HG02571 (cell line): ENCODE measurements at regions not wholly inside any gene's neighbourhood (a gene's known extent, or its start where the extent isn't known, plus 50 kb on each side); places are given as distances from the start of the nearest gene placed in this dataset.

Experiments
- ATAC-seq: cut with Tn5 transposase; IDR thresholded peaks from one replicate; pipeline ENCODE4 v1.9.1; 2021; ENCODE audit warnings: mild to moderate bottlenecking, moderate library complexity; ENCODE audit not compliant: unreplicated experiment

GRCh38 chr9:32837551-32838058 lies 54.3 kb downstream of the TMEM215 start:
- ATAC-seq: no peak

- no peak for ATAC-seq
These were observed 55.9 kb downstream of the TMEM215 start for GRCh38 chr9:32839013-32839885.

GRCh38 chr9:32841314-32841713 lies 58.0 kb downstream of the TMEM215 start:
- no peak for ATAC-seq

GRCh38 chr9:32843295-32843694 lies 60.0 kb downstream of the TMEM215 start:
- ATAC-seq: no peak

GRCh38 chr9:32844259-32844658 lies 60.9 kb downstream of the TMEM215 start:
- ATAC-seq: no peak

- ATAC-seq: no peak
These were observed 70.9 kb downstream of the TMEM215 start for GRCh38 chr9:32854271-32854670.

- no peak for ATAC-seq
These were observed 72.4 kb downstream of the TMEM215 start for GRCh38 chr9:32855752-32856151.

GRCh38 chr9:32863291-32863690 lies 80.0 kb downstream of the TMEM215 start:
- no peak for ATAC-seq

GRCh38 chr9:32864971-32865370 lies 81.6 kb downstream of the TMEM215 start:
- no peak for ATAC-seq

- ATAC-seq: no peak
These were observed 82.9 kb downstream of the TMEM215 start for GRCh38 chr9:32866273-32866672.

- ATAC-seq: no peak
These were observed 83.7 kb downstream of the TMEM215 start for GRCh38 chr9:32867026-32867425.

- ATAC-seq: no peak
These were observed 84.4 kb downstream of the TMEM215 start for GRCh38 chr9:32867601-32868204.

- ATAC-seq: no peak
These were observed 86.1 kb downstream of the TMEM215 start for GRCh38 chr9:32869404-32869803.

GRCh38 chr9:32873131-32873530 lies 89.8 kb downstream of the TMEM215 start:
- no peak for ATAC-seq

- no peak for ATAC-seq
These were observed 90.2 kb downstream of the TMEM215 start for GRCh38 chr9:32873553-32873952.

- no peak for ATAC-seq
These were observed 91.9 kb downstream of the TMEM215 start for GRCh38 chr9:32875242-32875641.

- no peak for ATAC-seq
These were observed 92.4 kb downstream of the TMEM215 start for GRCh38 chr9:32875748-32876147.

- no peak for ATAC-seq
These were observed 93.8 kb downstream of the TMEM215 start for GRCh38 chr9:32877103-32877502.

GRCh38 chr9:32877639-32878217 lies 94.4 kb downstream of the TMEM215 start:
- ATAC-seq: peak; percentile 54

GRCh38 chr9:32879335-32879734 lies 96.0 kb downstream of the TMEM215 start:
- no peak for ATAC-seq

GRCh38 chr9:32881948-32882347 lies 98.6 kb downstream of the TMEM215 start:
- ATAC-seq: no peak

- no peak for ATAC-seq
These were observed 99.4 kb downstream of the TMEM215 start for GRCh38 chr9:32882705-32883104.
